Endothelial cell (in vitro differentiated cells): ENCODE measurements at regions not wholly inside any gene's neighbourhood (a gene's known extent, or its start where the extent isn't known, plus 50 kb on each side); places are given as distances from the start of the nearest gene placed in this dataset.

Experiments
- DNase-seq: peaks from one replicate; pipeline ENCODE4 v3.0.0; 2021; ENCODE audit warnings: low spot score
- H3K27ac Mint-ChIP-seq: one replicate; pipeline ENCODE4 v1.8.0; 2021; ENCODE audit warnings: mixed read lengths, inconsistent platforms; ENCODE audit not compliant: unreplicated experiment
- H3K27me3 Mint-ChIP-seq: one replicate; pipeline ENCODE4 v1.8.0; 2021; ENCODE audit warnings: mild to moderate bottlenecking, moderate library complexity, mixed read lengths, inconsistent platforms; ENCODE audit not compliant: unreplicated experiment
- H3K36me3 Mint-ChIP-seq: one replicate; pipeline ENCODE4 v1.8.0; 2021; ENCODE audit warnings: mild to moderate bottlenecking, low read depth, mixed read lengths, inconsistent platforms; ENCODE audit not compliant: unreplicated experiment
- H3K4me1 Mint-ChIP-seq: one replicate; pipeline ENCODE4 v1.8.0; 2021; ENCODE audit warnings: mild to moderate bottlenecking, mixed read lengths, inconsistent platforms; ENCODE audit not compliant: unreplicated experiment
- H3K4me3 Mint-ChIP-seq: one replicate; pipeline ENCODE4 v1.8.0; 2021; ENCODE audit warnings: mild to moderate bottlenecking, mixed read lengths, inconsistent platforms; ENCODE audit not compliant: unreplicated experiment
- H3K9me3 Mint-ChIP-seq: one replicate; pipeline ENCODE4 v1.8.0; 2021; ENCODE audit warnings: mixed read lengths, inconsistent platforms; ENCODE audit not compliant: unreplicated experiment
- TF ChIP-seq, protein P1 (sequence below): fragments of 200-600 bp; sonication (generic); IDR thresholded peaks from one replicate; pipeline ENCODE4 v1.5.0; 2021; ENCODE audit warnings: antibody characterized with exemption; ENCODE audit not compliant: unreplicated experiment

DNA sequence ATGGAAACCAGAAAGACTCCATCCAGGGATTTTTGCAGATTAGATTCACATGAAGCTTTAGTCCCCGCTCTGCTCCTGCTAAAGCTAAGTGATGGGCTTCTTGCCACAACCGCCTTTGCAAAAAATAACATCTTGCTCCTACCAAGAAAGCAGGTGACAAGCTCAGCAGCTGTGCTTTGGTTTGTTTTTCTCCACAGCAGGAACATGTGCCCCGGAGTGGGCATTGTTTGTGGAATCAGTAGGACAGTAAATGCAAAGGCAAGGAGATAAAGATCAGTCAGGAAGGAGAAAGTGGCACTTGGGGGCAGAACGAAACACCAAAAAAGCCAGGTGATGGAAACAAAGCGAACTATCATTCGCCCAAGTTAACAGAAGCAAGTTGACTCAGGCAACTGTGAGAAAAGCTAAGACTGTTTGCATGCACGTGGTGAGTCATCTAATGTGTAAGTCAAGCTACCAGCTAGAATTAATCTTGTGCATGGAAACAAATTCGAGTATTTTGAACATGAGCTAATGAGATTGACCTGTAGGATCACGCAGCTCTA is 165.5 kb upstream of the PLXNC1 start:
- no peaks in the 10 kb centered on the region for H3K9me3 Mint-ChIP-seq
- no peak for DNase-seq
- H3K4me1 Mint-ChIP-seq: peaks cover 3% of the 10 kb centered on the region
- H3K4me3 Mint-ChIP-seq: no peak overlapping the region
- H3K27ac Mint-ChIP-seq: no peak overlapping the region
- TF ChIP-seq, protein P1, sequence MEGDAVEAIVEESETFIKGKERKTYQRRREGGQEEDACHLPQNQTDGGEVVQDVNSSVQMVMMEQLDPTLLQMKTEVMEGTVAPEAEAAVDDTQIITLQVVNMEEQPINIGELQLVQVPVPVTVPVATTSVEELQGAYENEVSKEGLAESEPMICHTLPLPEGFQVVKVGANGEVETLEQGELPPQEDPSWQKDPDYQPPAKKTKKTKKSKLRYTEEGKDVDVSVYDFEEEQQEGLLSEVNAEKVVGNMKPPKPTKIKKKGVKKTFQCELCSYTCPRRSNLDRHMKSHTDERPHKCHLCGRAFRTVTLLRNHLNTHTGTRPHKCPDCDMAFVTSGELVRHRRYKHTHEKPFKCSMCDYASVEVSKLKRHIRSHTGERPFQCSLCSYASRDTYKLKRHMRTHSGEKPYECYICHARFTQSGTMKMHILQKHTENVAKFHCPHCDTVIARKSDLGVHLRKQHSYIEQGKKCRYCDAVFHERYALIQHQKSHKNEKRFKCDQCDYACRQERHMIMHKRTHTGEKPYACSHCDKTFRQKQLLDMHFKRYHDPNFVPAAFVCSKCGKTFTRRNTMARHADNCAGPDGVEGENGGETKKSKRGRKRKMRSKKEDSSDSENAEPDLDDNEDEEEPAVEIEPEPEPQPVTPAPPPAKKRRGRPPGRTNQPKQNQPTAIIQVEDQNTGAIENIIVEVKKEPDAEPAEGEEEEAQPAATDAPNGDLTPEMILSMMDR: no peak
- H3K36me3 Mint-ChIP-seq: no peaks in the 10 kb centered on the region
- H3K27me3 Mint-ChIP-seq: peaks cover 5% of the 10 kb centered on the region

DNA sequence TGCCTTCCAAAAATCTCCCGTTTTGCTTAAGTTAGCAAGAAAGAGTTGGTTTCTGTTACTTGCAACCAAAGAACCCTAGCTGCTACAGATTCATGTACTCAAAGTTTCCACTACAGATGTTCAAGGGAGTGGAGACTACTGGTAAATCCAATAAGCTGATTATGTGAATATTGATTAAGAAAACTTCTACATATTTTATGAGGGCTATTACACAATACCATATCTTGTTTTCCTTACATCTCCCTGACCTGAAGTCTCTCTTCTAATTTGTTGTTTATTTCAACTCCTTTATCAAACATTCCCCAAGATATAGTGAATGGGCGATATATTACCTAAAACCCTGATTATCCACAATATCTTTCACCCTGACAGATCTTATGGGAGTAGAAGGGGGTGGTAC is 164.4 kb upstream of the PLXNC1 start:
- DNase-seq: no peak
- TF ChIP-seq, protein P1: no peak
- Mint-ChIP-seq H3K36me3 (no peaks in the 10 kb centered on the region), H3K9me3 (no peaks in the 10 kb centered on the region), H3K27me3 (peaks cover 5% of the 10 kb centered on the region), H3K27ac (no peak overlapping the region), H3K4me3 (no peak overlapping the region), H3K4me1 (peaks cover 3% of the 10 kb centered on the region)

DNA sequence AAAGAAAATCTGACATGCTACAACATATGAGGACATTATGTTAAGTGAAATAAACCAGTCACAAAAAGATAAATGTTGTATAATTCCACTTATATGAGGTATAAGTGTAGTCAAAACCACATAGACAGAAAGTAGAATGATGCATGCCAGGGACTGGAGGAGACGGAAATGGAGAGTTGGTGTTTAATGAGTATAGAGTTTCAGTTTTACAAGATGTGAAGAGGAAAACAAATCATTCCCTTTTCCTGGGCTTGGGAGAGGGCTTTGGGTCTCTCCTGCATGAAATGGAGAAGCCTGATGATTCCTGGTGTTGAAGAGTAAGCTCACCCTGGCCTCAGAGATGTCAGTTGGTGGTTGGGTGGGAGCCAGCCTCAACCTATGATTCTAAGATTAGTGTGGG is 158.4 kb upstream of the PLXNC1 start:
- TF ChIP-seq, protein P1: no peak
- Mint-ChIP-seq H3K27me3 (peaks cover 5% of the 10 kb centered on the region), H3K4me1 (peaks cover 2% of the 10 kb centered on the region), H3K4me3 (no peak overlapping the region), H3K9me3 (no peaks in the 10 kb centered on the region), H3K36me3 (no peaks in the 10 kb centered on the region), H3K27ac (peak overlapping the region; percentile 34)
- DNase-seq: no peak

DNA sequence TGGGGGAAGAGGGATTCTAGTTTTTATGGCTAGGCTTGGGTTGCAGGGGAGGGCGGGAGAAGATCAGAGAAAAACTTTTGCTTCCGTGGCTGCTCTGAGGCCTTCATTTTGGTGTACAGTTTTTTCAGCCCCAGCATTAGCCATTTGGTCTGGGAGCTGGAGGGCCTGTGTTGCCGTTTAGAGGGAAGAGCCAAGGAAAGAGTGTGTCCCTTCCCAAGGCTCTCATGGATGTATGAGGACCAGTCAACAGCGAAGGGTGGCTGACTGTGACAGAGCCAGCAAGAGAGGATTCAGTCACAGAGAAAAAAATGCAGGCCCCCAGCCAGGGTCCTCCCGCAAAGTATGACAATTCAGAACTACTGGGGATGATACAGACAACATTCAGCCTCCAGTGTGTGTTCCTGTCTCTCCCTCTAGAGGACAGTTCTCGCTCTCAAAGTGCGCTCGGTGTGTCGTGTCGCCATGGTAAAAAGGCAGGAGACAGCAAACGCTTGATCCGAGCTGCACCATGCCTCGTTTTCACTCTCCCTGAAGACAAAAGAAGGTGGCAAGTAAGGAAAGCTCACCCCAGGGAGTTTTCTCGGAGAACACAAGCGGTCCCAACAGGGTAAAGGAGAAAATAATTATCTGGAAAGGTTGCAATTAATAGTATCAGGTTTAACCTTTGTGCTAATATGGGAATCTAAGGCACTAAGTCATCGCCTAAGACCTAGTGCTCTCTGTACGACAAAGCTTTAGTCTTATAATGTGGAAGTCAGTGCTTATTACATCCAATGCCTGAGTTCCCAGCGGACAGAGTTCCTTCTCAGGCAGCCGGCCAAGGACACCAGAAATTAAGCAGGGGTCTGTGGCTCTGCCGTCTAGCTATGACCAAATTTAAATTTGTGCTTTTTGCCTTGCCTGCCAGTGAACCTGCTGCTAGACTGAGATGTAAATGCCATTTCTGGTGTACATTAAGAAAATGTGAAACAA is 157.3 kb upstream of the PLXNC1 start:
- Mint-ChIP-seq H3K4me3 (no peak overlapping the region), H3K9me3 (no peaks in the 10 kb centered on the region), H3K36me3 (no peaks in the 10 kb centered on the region), H3K27ac (no peak overlapping the region), H3K4me1 (peaks cover 2% of the 10 kb centered on the region), H3K27me3 (peaks cover 2% of the 10 kb centered on the region)
- peak; percentile 21 for DNase-seq
- TF ChIP-seq, protein P1: no peak

DNA sequence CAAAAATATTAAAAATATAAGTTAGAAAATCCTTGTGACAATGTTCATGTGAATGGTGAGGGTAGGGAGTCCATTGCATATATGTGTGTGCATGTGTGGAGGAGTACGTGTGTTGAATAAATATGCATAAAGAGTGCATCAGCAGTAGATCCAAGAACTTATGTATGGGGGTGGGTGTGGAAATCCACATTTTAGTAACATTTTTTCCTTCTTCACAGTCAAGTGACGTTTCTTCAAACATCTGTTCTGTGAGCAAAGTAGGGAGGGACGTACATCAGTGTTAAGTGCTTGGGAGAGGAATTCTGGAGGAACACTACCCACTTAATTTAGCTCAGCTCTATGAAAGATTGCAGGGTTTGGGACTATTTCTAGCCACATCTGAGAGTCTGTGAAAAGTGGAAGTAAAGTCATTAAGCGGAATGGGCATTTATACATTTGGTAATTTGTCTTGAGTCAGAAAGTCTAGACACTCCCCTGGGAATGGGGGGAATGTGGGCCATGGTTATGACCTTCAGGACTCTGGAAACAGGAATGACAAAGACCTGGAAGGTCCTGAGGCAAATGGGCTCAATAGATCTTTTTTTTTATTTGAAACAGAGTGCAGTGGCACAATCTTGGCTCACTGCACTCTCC is 156.4 kb upstream of the PLXNC1 start:
- H3K27me3 Mint-ChIP-seq: peaks cover 2% of the 10 kb centered on the region
- no peak for DNase-seq
- TF ChIP-seq, protein P1: no peak
- H3K4me1 Mint-ChIP-seq: peaks cover 2% of the 10 kb centered on the region
- no peak overlapping the region for H3K27ac Mint-ChIP-seq
- no peaks in the 10 kb centered on the region for H3K36me3 Mint-ChIP-seq
- no peak overlapping the region for H3K4me3 Mint-ChIP-seq
- H3K9me3 Mint-ChIP-seq: no peaks in the 10 kb centered on the region
